Karpas-422 (cell line): ENCODE measurements at regions not wholly inside any gene's neighbourhood (a gene's known extent, or its start where the extent isn't known, plus 50 kb on each side); places are given as distances from the start of the nearest gene placed in this dataset.
A peak's percentile ranks its signal among the peaks of the same experiment; 100 is the strongest.
"Not testable (repeated sequence)": the region's sequence is repeated elsewhere in the genome, so short reads cannot be mapped to it uniquely, and the experiment has no call there.

ENCODE experiments used
- DNase-seq: peaks from one replicate; pipeline ENCODE4 v3.0.0-alpha.2; 2015
- H2AFZ ChIP-seq: fragments of 200-600 bp; sonication (generic); 2 replicates; pipeline ENCODE4 v1.6.1; 2014; ENCODE audit warnings: antibody characterized with exemption, low read length, mixed read lengths
- H3K27ac ChIP-seq: fragments of 200-600 bp; sonication (generic); 2 replicates; pipeline ENCODE4 v1.5.1; 2014; ENCODE audit warnings: mild to moderate bottlenecking, low read length, moderate library complexity
- H3K27me3 ChIP-seq: fragments of 200-600 bp; sonication (generic); 2 replicates; pipeline ENCODE4 v1.6.1; 2014; ENCODE audit warnings: low read length, mixed read lengths
- H3K36me3 ChIP-seq: fragments of 200-600 bp; sonication (generic); 2 replicates; pipeline ENCODE4 v1.6.1; 2014; ENCODE audit warnings: low read length, mixed read lengths; ENCODE audit not compliant: insufficient read depth
- H3K4me1 ChIP-seq: fragments of 200-600 bp; sonication (generic); 2 replicates; pipeline ENCODE4 v1.6.1; 2014; ENCODE audit warnings: mild to moderate bottlenecking, low read length, mixed read lengths
- H3K4me2 ChIP-seq: fragments of 200-600 bp; sonication (generic); 2 replicates; pipeline ENCODE4 v1.6.1; 2014; ENCODE audit warnings: low read length, low read depth, mild to moderate bottlenecking; ENCODE audit not compliant: poor library complexity, severe bottlenecking
- H3K4me3 ChIP-seq: fragments of 200-600 bp; sonication (generic); 2 replicates; pipeline ENCODE4 v1.5.1; 2014; ENCODE audit warnings: mild to moderate bottlenecking, antibody characterized with exemption, low read length, mixed read lengths
- H3K79me2 ChIP-seq: fragments of 200-600 bp; sonication (generic); 2 replicates; pipeline ENCODE4 v1.6.1; 2014; ENCODE audit warnings: mild to moderate bottlenecking, low read length, mixed read lengths
- H3K9ac ChIP-seq: fragments of 200-600 bp; sonication (generic); 2 replicates; pipeline ENCODE4 v1.6.0; 2014; ENCODE audit warnings: low read length
- H3K9me2 ChIP-seq: fragments of 200-600 bp; sonication (generic), shearing (Covaris generic); replicated peaks from 2 replicates; pipeline ENCODE4 v1.6.0; 2014; ENCODE audit warnings: mild to moderate bottlenecking, low read length, moderate library complexity; ENCODE audit not compliant: insufficient read depth
- H3K9me3 ChIP-seq: fragments of 300-700, 200-600 bp; sonication (generic); 2 replicates; pipeline ENCODE4 v1.6.1; 2014; ENCODE audit warnings: low read length, mixed read lengths
- H4K20me1 ChIP-seq: fragments of 200-600 bp; sonication (generic); 2 replicates; pipeline ENCODE4 v1.6.1; 2014; ENCODE audit warnings: mild to moderate bottlenecking, antibody characterized with exemption, low read length, low read depth; ENCODE audit not compliant: insufficient read depth

- Histone ChIP-seq H3K27me3 (no peaks in the 10 kb centered on the region), H3K27ac (no peak overlapping the region), H3K36me3 (no peaks in the 10 kb centered on the region), H3K9me3 (no peaks in the 10 kb centered on the region), H3K79me2 (no peaks in the 10 kb centered on the region), H3K9me2 (no peaks in the 10 kb centered on the region), H2AFZ (no peak overlapping the region), H4K20me1 (no peaks in the 10 kb centered on the region), H3K9ac (no peak overlapping the region), H3K4me3 (no peak overlapping the region), H3K4me1 (no peaks in the 10 kb centered on the region), H3K4me2 (no peak overlapping the region)
- DNase-seq: no peak
These were observed 145.6 kb downstream of the SMIM20 start for GRCh38 chr4:26059391-26060154.

GRCh38 chr4:26060286-26060685 lies 146.3 kb downstream of the SMIM20 start:
- Histone ChIP-seq H3K79me2 (no peaks in the 10 kb centered on the region), H2AFZ (no peak overlapping the region), H3K27me3 (no peaks in the 10 kb centered on the region), H3K4me3 (no peak overlapping the region), H4K20me1 (no peaks in the 10 kb centered on the region), H3K9me3 (no peaks in the 10 kb centered on the region), H3K9me2 (no peaks in the 10 kb centered on the region), H3K4me1 (no peaks in the 10 kb centered on the region), H3K9ac (no peak overlapping the region), H3K4me2 (no peak overlapping the region), H3K36me3 (no peaks in the 10 kb centered on the region), H3K27ac (no peak overlapping the region)
- DNase-seq: no peak

- H3K9me2 ChIP-seq: no peaks in the 10 kb centered on the region
- H3K79me2 ChIP-seq: no peaks in the 10 kb centered on the region
- no peak overlapping the region for H3K4me3 ChIP-seq
- H3K27ac ChIP-seq: no peak overlapping the region
- H2AFZ ChIP-seq: no peak overlapping the region
- H4K20me1 ChIP-seq: no peaks in the 10 kb centered on the region
- no peaks in the 10 kb centered on the region for H3K36me3 ChIP-seq
- H3K4me2 ChIP-seq: no peak overlapping the region
- no peaks in the 10 kb centered on the region for H3K9me3 ChIP-seq
- no peaks in the 10 kb centered on the region for H3K4me1 ChIP-seq
- no peak overlapping the region for H3K9ac ChIP-seq
- DNase-seq: peak; percentile 82
- no peaks in the 10 kb centered on the region for H3K27me3 ChIP-seq
These were observed 147.4 kb downstream of the SMIM20 start for GRCh38 chr4:26061248-26061986.

GRCh38 chr4:26062215-26062614 lies 148.2 kb downstream of the SMIM20 start:
- no peaks in the 10 kb centered on the region for H3K79me2 ChIP-seq

DNA sequence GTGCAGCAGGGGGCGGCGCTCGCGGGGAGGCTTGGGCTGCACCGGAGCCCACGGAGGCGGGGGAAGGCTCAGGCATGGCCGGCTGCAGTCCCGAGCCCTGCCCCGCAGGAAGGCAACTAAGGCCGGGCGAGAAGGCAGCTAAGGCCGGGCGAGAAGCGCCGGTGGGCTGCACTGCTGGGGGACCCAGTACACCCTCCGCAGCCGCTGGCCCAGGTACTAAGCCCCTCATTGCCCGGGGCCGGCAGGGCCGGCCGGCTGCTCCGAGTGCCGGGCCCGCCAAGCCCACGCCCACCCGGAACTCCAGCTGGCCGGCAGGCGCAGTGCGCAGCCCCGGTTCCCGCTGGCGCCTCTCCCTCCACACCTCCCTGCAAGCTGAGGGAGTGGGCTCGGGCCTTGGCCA lies 150.0 kb downstream of the SMIM20 start:
- H3K27ac ChIP-seq: not testable (repeated sequence)

More at GRCh38 chr4:26062215-26062614, 148.2 kb downstream of the SMIM20 start:
- Histone ChIP-seq H3K4me1 (no peaks in the 10 kb centered on the region), H3K27me3 (no peaks in the 10 kb centered on the region), H4K20me1 (no peaks in the 10 kb centered on the region), H3K9me2 (no peaks in the 10 kb centered on the region), H3K4me3 (no peak overlapping the region), H3K9me3 (no peaks in the 10 kb centered on the region), H2AFZ (no peak overlapping the region), H3K27ac (no peak overlapping the region), H3K4me2 (no peak overlapping the region), H3K36me3 (no peaks in the 10 kb centered on the region), H3K9ac (no peak overlapping the region)
- no peak for DNase-seq

DNA sequence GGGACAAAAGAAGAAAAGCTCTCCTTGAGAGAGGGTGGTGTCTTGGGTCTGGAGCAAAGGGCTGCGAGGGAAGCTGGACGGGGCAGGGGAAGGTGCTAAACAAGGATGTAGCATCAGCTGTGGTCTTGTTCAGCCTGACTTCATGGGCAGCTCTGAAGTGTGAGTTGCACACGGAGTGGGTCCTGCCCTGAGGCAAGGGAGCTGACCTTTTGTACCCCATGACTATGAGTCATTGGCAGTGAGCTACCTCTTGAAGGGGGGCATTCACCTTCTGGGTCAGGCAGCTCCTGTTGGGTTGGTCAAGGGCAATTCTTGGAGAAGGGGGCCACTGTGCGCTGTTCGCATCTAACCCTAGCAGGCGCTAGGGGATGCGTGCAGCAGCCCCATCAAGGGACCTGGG lies 151.8 kb downstream of the SMIM20 start:
- Histone ChIP-seq H3K4me3 (no peak overlapping the region), H3K4me2 (no peak overlapping the region), H3K9ac (no peak overlapping the region), H3K4me1 (no peaks in the 10 kb centered on the region), H3K9me2 (no peaks in the 10 kb centered on the region), H3K79me2 (no peaks in the 10 kb centered on the region), H3K36me3 (no peaks in the 10 kb centered on the region), H2AFZ (no peak overlapping the region), H3K27ac (no peak overlapping the region), H3K27me3 (no peaks in the 10 kb centered on the region), H4K20me1 (no peaks in the 10 kb centered on the region), H3K9me3 (no peaks in the 10 kb centered on the region)
- DNase-seq: no peak

More for the DNA sequence above, 150.0 kb downstream of the SMIM20 start:
- H3K4me2 ChIP-seq, H3K4me3 ChIP-seq, H3K4me1 ChIP-seq, H3K27me3 ChIP-seq, H3K9me2 ChIP-seq, H3K9me3 ChIP-seq, H2AFZ ChIP-seq, H3K36me3 ChIP-seq, H4K20me1 ChIP-seq, DNase-seq, H3K79me2 ChIP-seq, H3K9ac ChIP-seq: not testable (repeated sequence)

- H2AFZ ChIP-seq: no peak overlapping the region
- no peak overlapping the region for H3K27ac ChIP-seq
- no peaks in the 10 kb centered on the region for H3K79me2 ChIP-seq
- no peak for DNase-seq
- no peak overlapping the region for H3K9ac ChIP-seq
- no peaks in the 10 kb centered on the region for H3K27me3 ChIP-seq
- H3K4me2 ChIP-seq: no peak overlapping the region
- no peak overlapping the region for H3K4me3 ChIP-seq
- no peaks in the 10 kb centered on the region for H4K20me1 ChIP-seq
- no peaks in the 10 kb centered on the region for H3K9me3 ChIP-seq
- H3K9me2 ChIP-seq: no peaks in the 10 kb centered on the region
- no peaks in the 10 kb centered on the region for H3K36me3 ChIP-seq
- no peaks in the 10 kb centered on the region for H3K4me1 ChIP-seq
These were observed 153.0 kb downstream of the SMIM20 start for GRCh38 chr4:26067035-26067434.

DNA sequence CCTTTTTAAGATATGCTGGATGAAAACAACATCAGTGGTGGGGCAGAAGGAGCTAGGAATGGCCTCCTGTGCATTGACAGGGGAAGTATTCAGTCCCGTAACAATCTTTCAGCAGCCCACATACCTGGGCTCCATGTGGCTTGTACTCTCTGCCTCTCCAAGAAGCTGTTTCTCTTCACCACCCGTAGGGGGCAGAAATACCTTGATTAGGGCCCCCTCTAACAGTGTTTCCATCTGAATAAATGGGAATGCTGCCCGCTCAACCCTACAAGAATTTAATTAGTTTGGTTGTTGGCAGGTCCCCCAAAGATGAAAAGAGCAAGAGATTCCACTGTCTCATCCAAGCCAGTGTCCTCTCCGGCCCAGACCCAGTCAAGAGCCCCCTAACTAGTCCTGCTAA lies 155.2 kb downstream of the SMIM20 start:
- Histone ChIP-seq H3K4me1 (no peaks in the 10 kb centered on the region), H3K36me3 (no peaks in the 10 kb centered on the region), H3K4me3 (no peak overlapping the region), H3K27ac (no peak overlapping the region), H2AFZ (no peak overlapping the region), H3K9ac (no peak overlapping the region), H4K20me1 (no peaks in the 10 kb centered on the region), H3K9me2 (no peaks in the 10 kb centered on the region), H3K4me2 (no peak overlapping the region), H3K79me2 (no peaks in the 10 kb centered on the region), H3K27me3 (no peaks in the 10 kb centered on the region), H3K9me3 (no peaks in the 10 kb centered on the region)
- DNase-seq: peak; percentile 62
